ENCODE measurements at regions not wholly inside any gene's neighbourhood (a gene's known extent, or its start where the extent isn't known, plus 50 kb on each side); places are given as distances from the start of the nearest gene placed in this dataset.
A peak's percentile ranks its signal among the peaks of the same experiment; 100 is the strongest.
"Not testable (repeated sequence)": the region's sequence is repeated elsewhere in the genome, so short reads cannot be mapped to it uniquely, and the experiment has no call there.

- H3K4me3 Mint-ChIP-seq (ENCODE audit: low read depth, unreplicated experiment); H3K4me1 Mint-ChIP-seq (ENCODE audit: low read depth, unreplicated experiment); BruUV-seq (replicated peaks): not testable (repeated sequence)
These were observed 818.6 kb downstream of the SPATA31A1 start for GRCh38 chr9:40174035-40174434.

GRCh38 chr9:40177403-40177802, 821.9 kb downstream of the SPATA31A1 start:
- H3K27me3 Mint-ChIP-seq (ENCODE audit: unreplicated experiment); H3K27ac Mint-ChIP-seq (ENCODE audit: unreplicated experiment); CTCF ChIA-PET; H3K4me1 Mint-ChIP-seq (ENCODE audit: low read depth, unreplicated experiment); H3K36me3 Mint-ChIP-seq (ENCODE audit: insufficient read depth, unreplicated experiment); H3K9me3 Mint-ChIP-seq (ENCODE audit: low read depth, unreplicated experiment); intact Hi-C loops (cut with micrococcal nuclease; ENCODE audit: unreplicated experiment); BruUV-seq (replicated peaks); H3K4me3 Mint-ChIP-seq (ENCODE audit: low read depth, unreplicated experiment): not testable (repeated sequence)
- peak; percentile 17 for DNase-seq

More at GRCh38 chr9:40174035-40174434, 818.6 kb downstream of the SPATA31A1 start:
- H3K36me3 Mint-ChIP-seq (ENCODE audit: insufficient read depth, unreplicated experiment); H3K27me3 Mint-ChIP-seq (ENCODE audit: unreplicated experiment); H3K27ac Mint-ChIP-seq (ENCODE audit: unreplicated experiment); DNase-seq; H3K9me3 Mint-ChIP-seq (ENCODE audit: low read depth, unreplicated experiment); CTCF ChIA-PET; intact Hi-C loops (cut with micrococcal nuclease; ENCODE audit: unreplicated experiment): not testable (repeated sequence)

DNA sequence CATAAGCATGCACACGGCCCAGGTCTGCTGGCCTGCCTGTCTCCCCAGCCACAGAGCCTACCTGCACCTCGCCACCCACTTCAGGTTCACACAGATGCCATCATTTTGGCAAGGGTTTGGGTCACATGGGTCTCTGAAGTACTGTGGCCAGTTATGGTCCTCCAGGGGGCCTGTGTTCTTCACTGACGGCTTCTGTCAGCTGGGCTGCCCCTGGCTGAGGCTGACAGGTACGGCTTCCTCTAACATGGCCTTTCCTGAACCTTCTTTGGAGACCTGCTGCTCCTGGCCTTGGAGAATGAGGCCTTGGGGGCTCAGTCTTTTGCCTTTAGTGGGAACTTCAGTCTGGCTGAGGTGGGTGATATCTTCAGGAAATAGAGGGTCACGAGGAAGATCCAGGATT, 835.9 kb downstream of the SPATA31A1 start:
- H3K9me3 Mint-ChIP-seq (ENCODE audit: low read depth, unreplicated experiment); DNase-seq; H3K4me3 Mint-ChIP-seq (ENCODE audit: low read depth, unreplicated experiment); H3K36me3 Mint-ChIP-seq (ENCODE audit: insufficient read depth, unreplicated experiment); CTCF ChIA-PET; BruUV-seq (replicated peaks); H3K27ac Mint-ChIP-seq (ENCODE audit: unreplicated experiment); H3K4me1 Mint-ChIP-seq (ENCODE audit: low read depth, unreplicated experiment); intact Hi-C loops (cut with micrococcal nuclease; ENCODE audit: unreplicated experiment); H3K27me3 Mint-ChIP-seq (ENCODE audit: unreplicated experiment): not testable (repeated sequence)

DNA sequence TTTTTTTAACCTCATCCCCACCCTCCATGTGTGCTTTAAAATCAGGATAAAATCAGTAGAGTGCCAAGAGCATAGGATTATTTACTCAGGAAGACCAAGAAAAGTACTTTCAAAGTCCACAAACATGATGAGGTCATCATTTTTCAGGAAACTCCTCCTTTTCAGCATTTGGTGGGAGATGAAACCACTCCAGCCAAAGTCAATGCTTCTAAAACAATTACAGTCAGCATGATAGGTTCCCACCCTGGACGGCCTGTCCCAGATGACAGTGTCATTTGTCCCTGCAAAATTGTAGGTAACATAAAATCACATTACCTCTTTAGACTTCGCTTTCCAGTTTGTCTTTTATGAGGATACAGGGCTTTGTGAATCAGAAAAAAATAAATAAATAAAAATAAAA, 836.7 kb downstream of the SPATA31A1 start:
- CTCF ChIA-PET; DNase-seq; BruUV-seq (replicated peaks); H3K4me3 Mint-ChIP-seq (ENCODE audit: low read depth, unreplicated experiment); H3K4me1 Mint-ChIP-seq (ENCODE audit: low read depth, unreplicated experiment); H3K27ac Mint-ChIP-seq (ENCODE audit: unreplicated experiment); H3K27me3 Mint-ChIP-seq (ENCODE audit: unreplicated experiment); H3K36me3 Mint-ChIP-seq (ENCODE audit: insufficient read depth, unreplicated experiment); H3K9me3 Mint-ChIP-seq (ENCODE audit: low read depth, unreplicated experiment); intact Hi-C loops (cut with micrococcal nuclease; ENCODE audit: unreplicated experiment): not testable (repeated sequence)

DNA sequence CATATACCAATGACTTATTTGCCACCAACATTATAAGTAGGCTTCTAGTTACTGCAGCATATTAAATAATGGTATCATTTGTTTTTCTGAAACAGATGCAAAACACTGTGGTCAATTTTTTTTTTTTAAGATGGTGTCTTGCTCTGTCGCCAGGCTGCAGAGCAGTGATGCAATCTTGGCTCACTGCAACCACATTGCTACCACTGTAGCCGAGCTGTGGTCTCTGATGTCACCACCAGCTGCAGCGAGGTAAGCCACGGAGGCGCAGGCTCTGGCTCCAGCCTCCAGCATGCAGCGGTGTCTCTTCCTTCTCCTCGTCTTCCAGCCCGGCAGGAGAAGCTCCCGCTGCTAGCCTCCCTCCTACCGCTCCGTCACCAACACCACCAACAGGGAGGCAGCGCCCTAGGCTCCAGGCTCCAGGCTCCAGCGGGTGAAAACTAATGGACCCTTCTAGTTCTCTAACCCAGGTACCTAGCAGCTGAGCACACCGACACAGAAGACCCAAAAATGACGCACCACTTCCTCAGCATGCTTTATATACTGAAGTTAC, 840.8 kb downstream of the SPATA31A1 start:
- H3K4me3 Mint-ChIP-seq (ENCODE audit: low read depth, unreplicated experiment); BruUV-seq (replicated peaks); intact Hi-C loops (cut with micrococcal nuclease; ENCODE audit: unreplicated experiment); H3K9me3 Mint-ChIP-seq (ENCODE audit: low read depth, unreplicated experiment); CTCF ChIA-PET; DNase-seq; H3K27me3 Mint-ChIP-seq (ENCODE audit: unreplicated experiment); H3K27ac Mint-ChIP-seq (ENCODE audit: unreplicated experiment); H3K4me1 Mint-ChIP-seq (ENCODE audit: low read depth, unreplicated experiment); H3K36me3 Mint-ChIP-seq (ENCODE audit: insufficient read depth, unreplicated experiment): not testable (repeated sequence)

DNA sequence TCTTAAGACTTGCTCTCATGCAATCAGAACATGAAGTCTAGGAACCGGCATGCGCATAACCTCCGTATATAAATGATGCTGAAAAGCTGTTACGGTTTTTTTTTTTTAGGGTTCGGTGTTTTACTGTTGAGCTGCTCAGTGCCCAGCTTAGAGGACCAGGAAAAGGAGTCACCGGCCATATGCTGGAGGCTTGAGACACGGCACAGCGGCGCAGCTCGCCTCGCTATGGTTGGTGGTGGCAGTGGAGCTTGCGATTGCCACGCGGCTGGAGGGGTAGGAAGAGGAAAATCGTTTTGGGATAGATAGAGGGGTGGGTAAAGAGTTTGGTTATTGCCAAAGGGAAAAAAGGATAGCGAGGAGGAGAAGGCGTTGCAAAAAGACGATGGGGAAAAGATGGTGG, 841.3 kb downstream of the SPATA31A1 start:
- H3K4me1 Mint-ChIP-seq (ENCODE audit: low read depth, unreplicated experiment); BruUV-seq (replicated peaks); H3K4me3 Mint-ChIP-seq (ENCODE audit: low read depth, unreplicated experiment); H3K36me3 Mint-ChIP-seq (ENCODE audit: insufficient read depth, unreplicated experiment); intact Hi-C loops (cut with micrococcal nuclease; ENCODE audit: unreplicated experiment); H3K9me3 Mint-ChIP-seq (ENCODE audit: low read depth, unreplicated experiment); DNase-seq; H3K27me3 Mint-ChIP-seq (ENCODE audit: unreplicated experiment); CTCF ChIA-PET; H3K27ac Mint-ChIP-seq (ENCODE audit: unreplicated experiment): not testable (repeated sequence)

DNA sequence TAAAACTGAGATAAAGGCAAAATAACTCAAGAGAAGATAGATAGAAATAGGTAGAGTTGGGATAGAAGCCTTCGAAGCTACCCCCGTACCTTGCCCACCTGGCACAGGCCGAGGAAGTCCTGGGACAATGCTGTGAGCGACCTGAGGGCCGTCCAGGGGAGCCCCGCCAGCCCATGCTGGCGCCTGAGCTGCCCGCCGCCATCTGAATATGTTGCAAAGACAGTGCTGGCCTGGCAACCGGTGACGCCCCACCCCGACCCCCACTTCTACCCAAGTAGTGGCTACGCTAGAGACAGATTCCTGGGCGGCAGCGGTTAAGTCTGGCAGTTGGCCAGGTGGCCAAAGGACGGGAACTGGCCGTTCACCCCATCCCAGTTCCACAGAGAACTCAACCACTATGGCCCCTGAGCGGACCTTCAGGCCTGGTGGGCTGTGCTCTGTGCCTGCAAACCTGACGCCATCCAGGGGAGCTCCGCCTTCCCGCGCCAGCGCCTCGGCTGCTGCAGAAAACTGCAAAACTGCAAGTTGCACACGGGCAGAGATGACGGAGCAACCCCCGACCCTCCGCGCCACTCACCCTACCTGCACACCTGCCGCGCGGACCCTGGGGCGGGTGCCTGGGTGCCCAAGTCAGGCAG, 866.2 kb downstream of the SPATA31A1 start:
- H3K4me1 Mint-ChIP-seq (ENCODE audit: low read depth, unreplicated experiment); DNase-seq; H3K36me3 Mint-ChIP-seq (ENCODE audit: insufficient read depth, unreplicated experiment); CTCF ChIA-PET; BruUV-seq (replicated peaks); H3K4me3 Mint-ChIP-seq (ENCODE audit: low read depth, unreplicated experiment); H3K27ac Mint-ChIP-seq (ENCODE audit: unreplicated experiment); intact Hi-C loops (cut with micrococcal nuclease; ENCODE audit: unreplicated experiment); H3K27me3 Mint-ChIP-seq (ENCODE audit: unreplicated experiment); H3K9me3 Mint-ChIP-seq (ENCODE audit: low read depth, unreplicated experiment): not testable (repeated sequence)

DNA sequence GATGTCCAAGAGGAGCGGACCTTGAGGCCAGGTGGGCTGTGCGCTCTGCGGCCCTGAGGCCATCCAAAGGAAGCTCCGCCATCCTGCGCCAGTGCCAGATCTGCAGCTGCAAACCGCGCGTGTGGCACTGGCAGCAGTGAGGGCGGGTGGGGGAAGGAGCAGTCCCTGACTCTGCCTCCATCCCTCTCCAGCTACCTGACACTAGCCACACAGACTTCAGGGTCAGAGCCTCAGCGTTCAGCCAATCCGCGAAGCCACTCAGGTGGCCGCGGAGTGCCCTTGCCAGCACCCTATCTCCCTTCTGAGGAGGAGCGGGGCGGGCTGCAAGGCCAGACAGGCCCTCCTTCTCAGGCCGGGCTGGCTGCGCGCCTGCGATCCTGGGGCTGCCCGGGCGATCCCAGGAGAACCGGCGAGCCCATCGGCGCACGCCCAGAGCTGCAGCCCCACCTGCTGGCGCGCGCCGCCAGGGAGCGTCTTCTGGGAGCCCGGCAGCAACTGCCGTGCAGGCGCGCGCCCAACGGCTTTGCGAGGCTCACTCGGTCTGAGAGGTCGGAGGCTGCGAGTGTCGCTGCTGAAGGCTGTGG, 867.2 kb downstream of the SPATA31A1 start:
- BruUV-seq (replicated peaks); H3K4me1 Mint-ChIP-seq (ENCODE audit: low read depth, unreplicated experiment); H3K27ac Mint-ChIP-seq (ENCODE audit: unreplicated experiment); CTCF ChIA-PET; H3K36me3 Mint-ChIP-seq (ENCODE audit: insufficient read depth, unreplicated experiment); intact Hi-C loops (cut with micrococcal nuclease; ENCODE audit: unreplicated experiment); H3K27me3 Mint-ChIP-seq (ENCODE audit: unreplicated experiment); H3K9me3 Mint-ChIP-seq (ENCODE audit: low read depth, unreplicated experiment): not testable (repeated sequence)
- peak; percentile 79 for DNase-seq
- peak overlapping the region; percentile 76 for H3K4me3 Mint-ChIP-seq (ENCODE audit: low read depth, unreplicated experiment)

DNA sequence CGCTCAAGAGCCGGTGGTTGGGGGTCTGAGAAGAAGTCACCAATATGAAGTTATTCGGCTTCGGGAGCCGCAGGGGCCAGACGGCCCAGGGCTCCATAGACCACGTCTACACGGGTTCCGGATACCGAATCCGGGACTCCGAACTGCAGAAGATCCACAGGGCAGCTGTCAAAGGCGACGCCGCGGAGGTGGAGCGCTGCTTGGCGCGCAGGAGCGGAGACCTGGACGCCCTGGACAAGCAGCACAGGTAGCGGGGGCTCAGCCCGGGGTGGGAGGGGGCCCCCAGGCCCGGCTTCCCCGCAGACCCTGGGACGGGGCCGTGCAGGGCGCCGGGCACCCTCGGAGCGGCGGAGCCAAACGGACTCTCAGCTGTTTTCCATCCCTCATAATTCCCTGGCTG, 867.9 kb downstream of the SPATA31A1 start:
- H3K27me3 Mint-ChIP-seq (ENCODE audit: unreplicated experiment); CTCF ChIA-PET; intact Hi-C loops (cut with micrococcal nuclease; ENCODE audit: unreplicated experiment); H3K27ac Mint-ChIP-seq (ENCODE audit: unreplicated experiment); H3K4me1 Mint-ChIP-seq (ENCODE audit: low read depth, unreplicated experiment); H3K36me3 Mint-ChIP-seq (ENCODE audit: insufficient read depth, unreplicated experiment); H3K9me3 Mint-ChIP-seq (ENCODE audit: low read depth, unreplicated experiment): not testable (repeated sequence)
- TSS peak; percentile 94 for BruUV-seq (replicated peaks)
- peak overlapping the region; percentile 76 for H3K4me3 Mint-ChIP-seq (ENCODE audit: low read depth, unreplicated experiment)
- peak; percentile 16 for DNase-seq
